Natural killer cell treated with Interleukin-12 subunit alpha and Interleukin-12 subunit beta and Interleukin-15 and Interleukin-18, amount 100 ng/mL, for 72 hours (primary cell): ENCODE measurements at regions not wholly inside any gene's neighbourhood (a gene's known extent, or its start where the extent isn't known, plus 50 kb on each side); places are given as distances from the start of the nearest gene placed in this dataset.

Source experiments
- ATAC-seq, 2 donors: fragments of 150-1000 bp; cut with Tn5 transposase in 1 of 2; sonication (Bioruptor Pico), chemical (Tn5 transposase) in 1 of 2; 2 replicates each; pipeline ENCODE4 v1.10.0; 2021
- DNase-seq: peaks from one replicate; pipeline ENCODE4 v3.0.0; 2022; ENCODE audit warnings: low spot score
- H3K27ac Mint-ChIP-seq, 2 donors: 1 replicate in 1 of 2; 2 replicates in 1 of 2; pipeline ENCODE4 v1.8.0; 2022; ENCODE audit warnings: mixed read lengths in 2 of 2, mild to moderate bottlenecking in 1 of 2, moderate library complexity in 1 of 2
- H3K27me3 Mint-ChIP-seq, 2 donors: 1 replicate in 1 of 2; 2 replicates in 1 of 2; pipeline ENCODE4 v1.8.0; 2022; ENCODE audit warnings: mixed read lengths in 2 of 2
- H3K36me3 Mint-ChIP-seq: one replicate; pipeline ENCODE4 v1.8.0; 2022; ENCODE audit warnings: mixed read lengths
- H3K4me1 Mint-ChIP-seq, 2 donors: 1 replicate in 1 of 2; 2 replicates in 1 of 2; pipeline ENCODE4 v1.8.0; 2022; ENCODE audit warnings: low read depth in 2 of 2, mixed read lengths in 2 of 2, mild to moderate bottlenecking in 1 of 2
- H3K4me3 Mint-ChIP-seq: one replicate; pipeline ENCODE4 v1.8.0; 2022; ENCODE audit warnings: mixed read lengths
- H3K9me3 Mint-ChIP-seq: 2 replicates; pipeline ENCODE4 v1.8.0; 2022; ENCODE audit warnings: mixed read lengths

DNA sequence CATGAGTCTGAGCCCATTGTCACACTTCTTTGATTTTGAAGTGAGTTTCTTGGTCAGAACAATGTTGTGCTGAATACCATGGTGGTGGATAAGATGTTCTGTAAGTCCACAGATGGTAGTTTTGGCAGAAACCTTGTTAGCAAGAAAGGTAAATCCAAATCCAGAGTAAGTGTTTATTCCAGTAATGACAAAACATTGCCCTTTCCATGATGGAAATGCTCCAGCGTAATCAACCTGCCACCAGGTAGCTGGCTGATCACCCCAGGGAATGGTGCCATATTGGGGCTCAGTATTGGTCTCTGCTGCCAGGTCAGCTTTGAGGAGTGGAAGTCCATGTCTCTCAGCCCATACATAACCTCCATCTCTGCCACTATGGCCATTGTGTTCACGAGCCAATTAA lies 54.7 kb upstream of the DAPK1 start:
- ATAC-seq (no peak), DNase-seq (no peak)
- Mint-ChIP-seq H3K9me3 (peaks cover 3% of the 10 kb centered on the region), H3K4me3 (no peak overlapping the region), H3K36me3 (no peaks in the 10 kb centered on the region), H3K27ac (no peak overlapping the region), H3K27me3 (peaks cover 0 to 7% of the 10 kb centered on the region in 2 donors), H3K4me1 (peaks cover 11 to 24% of the 10 kb centered on the region in 2 donors)

DNA sequence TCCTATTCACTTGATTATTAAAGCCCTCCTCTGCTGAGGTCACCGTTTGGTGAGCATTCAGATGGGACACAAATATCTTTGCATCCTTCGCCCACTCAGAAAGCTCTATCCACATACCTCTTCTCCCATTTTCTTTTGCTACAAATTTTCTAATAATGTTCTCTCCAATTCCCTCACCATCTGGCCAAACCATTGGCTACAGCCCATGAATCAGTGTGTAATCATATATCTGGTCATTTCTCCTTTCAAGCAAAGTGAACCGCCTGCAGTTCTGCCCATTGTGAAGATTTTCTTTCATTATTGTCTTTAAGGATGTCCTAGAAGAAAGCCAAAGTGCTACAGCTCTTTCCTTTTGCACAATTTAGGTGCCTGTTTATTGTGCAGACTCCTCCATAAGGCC lies 54.2 kb upstream of the DAPK1 start:
- H3K4me3 Mint-ChIP-seq = no peak overlapping the region
- no peaks in the 10 kb centered on the region for H3K36me3 Mint-ChIP-seq
- DNase-seq (no peak), ATAC-seq (no peak)
- peaks cover 3% of the 10 kb centered on the region for H3K9me3 Mint-ChIP-seq
- no peak overlapping the region for H3K27ac Mint-ChIP-seq
- peaks cover 0 to 7% of the 10 kb centered on the region in 2 donors for H3K27me3 Mint-ChIP-seq
- peaks cover 11 to 28% of the 10 kb centered on the region in 2 donors for H3K4me1 Mint-ChIP-seq

DNA sequence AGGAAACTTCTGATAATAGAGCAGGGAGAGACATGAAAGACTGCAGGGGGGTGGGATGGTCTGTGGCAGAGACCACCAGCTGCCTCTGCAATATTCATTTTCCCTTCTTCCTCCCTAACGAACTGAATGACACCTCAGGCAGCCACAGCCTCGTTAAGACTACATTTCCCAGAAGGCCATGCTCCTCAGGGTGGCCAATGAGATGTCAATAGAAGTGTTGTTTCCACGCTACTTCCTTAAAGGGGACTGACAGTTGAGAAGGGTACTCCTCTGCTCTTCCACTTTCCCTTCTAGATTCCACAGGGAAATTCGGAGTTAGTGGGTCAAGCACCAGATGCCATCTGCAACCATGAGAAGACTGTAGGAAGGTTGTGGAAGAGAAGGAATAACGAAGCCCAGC lies 52.0 kb upstream of the DAPK1 start:
- Mint-ChIP-seq H3K9me3 (peaks cover 3% of the 10 kb centered on the region), H3K27me3 (peaks cover 0 to 7% of the 10 kb centered on the region in 2 donors)
- DNase-seq = no peak

DNA sequence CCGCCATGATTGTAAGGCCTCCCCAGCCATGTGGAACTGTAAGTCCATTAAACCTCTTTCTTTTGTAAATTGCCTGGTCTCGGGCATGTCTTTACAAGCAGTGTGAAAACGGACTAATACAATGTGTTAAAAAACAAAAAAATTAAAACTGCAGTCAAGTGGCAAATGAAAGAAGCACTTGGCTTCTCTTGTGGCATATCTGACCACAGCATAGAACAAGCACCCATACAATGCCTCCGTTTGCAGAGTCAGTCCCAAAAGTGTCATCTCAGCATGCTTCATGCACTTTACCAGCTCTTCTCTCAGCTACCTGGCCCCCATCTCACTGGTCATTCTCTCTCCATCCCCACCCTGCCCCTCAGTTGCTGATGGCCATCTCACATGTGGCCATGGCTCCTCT lies 51.1 kb upstream of the DAPK1 start:
- Mint-ChIP-seq H3K27ac (peak overlapping the region; percentile 42 to 90), H3K9me3 (peaks cover 3% of the 10 kb centered on the region), H3K36me3 (no peaks in the 10 kb centered on the region), H3K4me3 (peak overlapping the region; percentile 60), H3K4me1 (peaks cover 11 to 31% of the 10 kb centered on the region in 2 donors), H3K27me3 (peaks cover 0 to 7% of the 10 kb centered on the region in 2 donors)
- DNase-seq (no peak), ATAC-seq (no peak)

More for the DNA sequence above, 52.0 kb upstream of the DAPK1 start:
- Mint-ChIP-seq H3K4me3 (peak overlapping the region; percentile 60), H3K27ac (peak overlapping the region in 1 of 2 donors; percentile 90), H3K4me1 (peaks cover 11 to 31% of the 10 kb centered on the region in 2 donors), H3K36me3 (no peaks in the 10 kb centered on the region)
- ATAC-seq = peak; percentile 68 to 85

DNA sequence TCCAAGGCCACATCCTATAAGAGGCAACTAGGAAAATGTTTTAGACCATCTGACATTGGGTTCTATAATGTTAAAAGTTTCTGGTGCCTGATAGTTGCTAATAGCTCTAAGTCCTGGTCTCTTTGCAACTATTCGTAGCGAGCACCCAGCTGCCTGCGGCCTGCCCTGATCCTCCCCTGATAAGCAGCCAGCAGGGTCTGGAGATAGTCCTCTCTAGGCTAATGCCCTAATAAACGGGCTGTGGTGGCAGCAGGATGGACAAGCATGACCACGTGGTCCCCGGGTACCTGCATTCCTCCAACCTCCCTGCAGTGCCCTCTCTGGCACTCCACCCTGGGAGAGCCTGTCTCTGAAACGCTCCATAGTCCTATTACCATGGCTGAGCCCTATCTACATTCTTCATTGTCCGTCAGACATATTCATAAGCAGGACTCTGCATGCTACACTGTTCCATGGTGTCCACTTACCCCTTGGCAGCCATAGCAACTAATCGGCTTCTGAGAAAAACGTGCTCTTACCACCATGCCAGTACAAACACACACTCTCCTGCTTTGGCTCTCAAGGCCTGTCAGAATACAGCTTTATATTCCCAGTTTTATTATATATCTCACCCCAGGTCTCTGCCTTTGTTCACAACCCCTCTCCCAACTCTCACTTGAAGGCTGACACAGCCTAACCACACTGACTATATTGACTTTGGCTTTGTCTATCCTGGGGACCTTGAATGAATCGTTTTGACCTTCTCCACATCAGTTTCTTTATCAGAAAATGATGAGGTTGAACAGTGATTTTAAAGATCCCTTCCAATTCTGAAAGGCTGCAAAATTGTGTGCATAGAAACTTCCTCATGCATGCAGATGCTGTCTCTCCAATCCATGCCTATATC lies 49.9 kb upstream of the DAPK1 start:
- Mint-ChIP-seq H3K36me3 (no peaks in the 10 kb centered on the region), H3K27ac (peak overlapping the region in 1 of 2 donors; percentile 24), H3K4me1 (peaks cover 11 to 31% of the 10 kb centered on the region in 2 donors), H3K27me3 (peaks cover 0 to 7% of the 10 kb centered on the region in 2 donors), H3K4me3 (no peak overlapping the region), H3K9me3 (peaks cover 3% of the 10 kb centered on the region)
- DNase-seq = no peak
- ATAC-seq = no peak
